SK-N-MC (cell line): ENCODE measurements at regions not wholly inside any gene's neighbourhood (a gene's known extent, or its start where the extent isn't known, plus 50 kb on each side); places are given as distances from the start of the nearest gene placed in this dataset.

Experiments used
- EZH2 ChIP-seq: fragments of 200-600 bp; sonication (generic); IDR thresholded peaks from one replicate; pipeline ENCODE4 v1.6.1; 2017; ENCODE audit warnings: antibody characterized with exemption
- FOXP2 ChIP-seq: optimal IDR thresholded peaks from 2 replicates; pipeline ENCODE3; 2011; ENCODE audit warnings: mild to moderate bottlenecking, moderate library complexity; ENCODE audit not compliant: insufficient read depth; ENCODE audit errors: extremely low read length, control extremely low read depth
- POLR2AphosphoS5 ChIP-seq: IDR thresholded peaks from 2 replicates; pipeline ENCODE4 v1.6.1; 2012; ENCODE audit warnings: mild to moderate bottlenecking, low read depth, low read length, borderline replicate concordance

- TF ChIP-seq EZH2 (no peak), POLR2AphosphoS5 (no peak), FOXP2 (no peak)
Observed at GRCh38 chr18:26746826-26747475, 118.6 kb downstream of the AQP4 start.
